Erythroblast (primary cell): ENCODE measurements at regions not wholly inside any gene's neighbourhood (a gene's known extent, or its start where the extent isn't known, plus 50 kb on each side); places are given as distances from the start of the nearest gene placed in this dataset.
"Not testable (repeated sequence)": the region's sequence is repeated elsewhere in the genome, so short reads cannot be mapped to it uniquely, and the experiment has no call there.

Experiments
- DNase-seq, 2 experiments: peaks; one replicate each; lab custom pipeline; 2025; lab: John Stamatoyannopoulos, UW
- GATA1 ChIP-seq: IDR thresholded peaks from 2 replicates; pipeline ENCODE4 v1.6.1; 2011; ENCODE audit warnings: low read depth, mild to moderate bottlenecking, control low read depth, low read length, moderate library complexity
- POLR2A ChIP-seq: IDR thresholded peaks from 2 replicates; pipeline ENCODE4 v1.6.1; 2011; ENCODE audit warnings: mild to moderate bottlenecking, low read length

DNA sequence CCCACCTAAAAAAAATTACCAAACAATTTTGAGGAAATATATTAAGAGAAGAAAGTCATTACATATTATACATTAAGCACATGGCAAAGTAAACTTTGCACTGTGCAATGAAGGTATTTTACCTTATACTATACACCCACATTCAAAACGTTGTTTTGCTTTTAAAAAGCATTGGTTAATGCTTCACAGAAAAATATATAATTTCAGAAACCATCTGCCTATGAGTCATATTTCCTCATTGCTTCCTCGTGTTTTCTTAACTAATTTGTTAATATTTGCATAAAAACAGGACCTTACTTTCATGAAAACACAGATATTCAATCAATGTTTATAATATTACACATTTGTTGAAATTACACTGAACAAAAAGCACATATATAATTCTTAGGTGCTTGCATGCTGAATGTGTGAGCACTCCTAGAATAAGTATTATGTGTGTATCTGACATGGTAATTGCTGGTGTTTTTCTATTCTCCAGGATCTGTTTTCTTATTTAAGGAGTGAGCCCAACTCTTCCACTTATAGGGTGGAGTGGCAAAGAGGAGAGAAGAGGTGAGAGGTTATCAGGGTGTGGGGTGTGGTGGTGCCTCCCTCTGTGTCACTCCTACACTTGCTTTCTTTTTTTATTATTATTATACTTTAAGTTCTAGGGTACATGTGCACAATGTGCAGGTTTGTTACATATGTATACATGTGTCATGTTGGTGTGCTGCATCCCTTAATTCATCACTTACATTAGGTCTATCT is 95.1 kb upstream of the IQCM start:
- no peak for DNase-seq

DNA sequence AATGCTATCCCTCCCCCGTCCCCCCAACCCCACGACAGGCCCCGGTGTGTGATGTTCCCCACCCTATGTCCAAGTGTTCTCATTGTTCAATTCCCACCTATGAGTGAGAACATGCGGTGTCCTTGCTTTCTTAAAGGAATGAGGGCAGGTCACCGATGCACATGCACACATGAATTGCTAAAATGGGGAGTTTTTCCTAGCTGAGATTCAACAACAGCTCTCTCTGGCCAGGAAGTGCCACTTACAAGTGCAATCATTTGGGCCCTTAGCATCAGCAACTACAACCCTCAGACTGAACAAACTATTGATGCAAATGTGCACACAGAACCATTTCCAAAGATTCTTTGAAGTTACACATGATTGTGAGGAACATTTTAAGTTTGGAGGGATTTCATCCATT is 95.7 kb upstream of the IQCM start:
- DNase-seq: no peak
- TF ChIP-seq GATA1 (no peak), POLR2A (no peak)

More for the DNA sequence above, 95.1 kb upstream of the IQCM start:
- TF ChIP-seq GATA1: no peak
- no peak for TF ChIP-seq POLR2A

DNA sequence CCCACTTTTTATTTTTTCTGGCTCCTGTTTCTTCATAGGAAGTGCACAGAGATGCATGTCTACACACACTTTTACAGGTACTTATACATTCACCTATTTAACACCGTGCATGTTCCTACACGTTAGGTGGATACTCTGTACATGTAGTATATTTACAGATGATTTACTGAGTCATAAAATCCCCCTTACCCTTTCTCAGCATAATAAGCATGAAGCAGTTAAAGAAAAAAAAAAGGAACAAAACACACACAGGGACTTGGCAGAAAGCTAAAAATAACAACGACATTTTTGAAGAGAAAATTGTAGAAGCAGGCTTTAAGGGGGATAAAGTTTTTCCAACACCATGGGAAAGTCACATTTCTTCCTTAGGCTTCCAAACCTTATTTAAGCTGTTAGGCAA is 96.4 kb upstream of the IQCM start:
- DNase-seq: no peak
- TF ChIP-seq GATA1: no peak
- no peak for TF ChIP-seq POLR2A

DNA sequence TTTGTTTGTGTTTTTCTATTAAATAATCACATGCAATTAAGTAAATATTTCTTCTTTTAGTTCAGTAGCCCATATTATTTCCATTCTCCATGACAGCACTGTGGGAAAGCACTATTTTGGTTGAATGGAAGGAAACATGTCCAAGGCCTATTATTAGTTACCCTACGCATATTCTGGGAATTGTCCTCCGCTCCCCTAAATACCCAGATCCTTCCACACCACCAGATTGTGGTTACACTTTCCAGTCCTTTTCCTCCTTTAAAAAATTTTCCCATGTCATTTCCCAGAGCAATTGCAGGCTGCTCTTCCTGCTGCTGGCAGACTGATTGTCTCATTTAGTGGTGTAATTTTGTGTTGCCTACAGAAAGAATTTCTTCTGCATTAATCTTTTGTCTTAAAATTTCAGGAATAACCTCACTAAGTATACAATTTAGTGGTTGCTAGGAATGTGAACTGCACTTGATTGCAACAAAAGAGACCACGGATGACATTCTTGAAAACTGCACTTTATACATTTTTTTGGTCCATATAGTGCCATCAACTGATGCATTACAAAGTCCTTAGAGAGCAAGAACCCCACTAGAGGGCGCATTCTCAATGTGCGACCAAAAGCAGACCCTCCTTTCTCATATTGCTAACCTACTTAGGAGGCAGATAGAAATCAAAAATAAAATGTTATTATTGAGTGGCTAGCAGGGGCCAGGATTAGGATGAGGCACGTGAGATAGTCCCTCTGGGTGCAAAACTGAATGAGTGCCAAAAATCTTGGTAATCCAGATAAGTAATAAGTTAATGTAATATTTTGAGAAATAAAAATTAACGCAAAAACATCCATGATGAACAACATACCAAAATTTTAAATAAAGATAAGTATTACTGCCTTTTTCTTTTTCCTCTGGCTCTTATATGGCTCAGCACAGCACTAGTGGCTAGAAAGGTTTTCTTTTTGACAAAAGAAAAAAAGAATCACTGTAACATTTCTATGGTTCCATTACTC is 98.8 kb upstream of the IQCM start:
- peak; percentile 35 to 57 for DNase-seq
- TF ChIP-seq GATA1 (no peak), POLR2A (no peak)

DNA sequence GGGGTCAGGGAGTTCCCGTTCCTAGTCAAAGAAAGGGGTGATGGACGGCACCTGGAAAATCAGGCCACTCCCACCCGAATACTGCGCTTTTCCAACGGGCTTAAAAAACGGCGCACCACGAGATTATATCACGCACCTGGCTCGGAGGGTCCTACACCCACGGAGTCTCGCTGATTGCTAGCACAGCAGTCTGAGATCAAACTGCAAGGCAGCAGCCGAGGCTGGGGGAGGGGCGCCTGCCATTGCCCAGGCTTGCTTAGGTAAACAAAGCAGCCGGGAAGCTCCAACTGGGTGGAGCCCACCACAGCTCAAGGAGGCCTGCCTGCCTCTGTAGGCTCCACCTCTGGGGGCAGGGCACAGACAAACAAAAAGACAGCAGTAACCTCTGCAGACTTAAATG is 100.1 kb upstream of the IQCM start:
- not testable (repeated sequence) for DNase-seq

DNA sequence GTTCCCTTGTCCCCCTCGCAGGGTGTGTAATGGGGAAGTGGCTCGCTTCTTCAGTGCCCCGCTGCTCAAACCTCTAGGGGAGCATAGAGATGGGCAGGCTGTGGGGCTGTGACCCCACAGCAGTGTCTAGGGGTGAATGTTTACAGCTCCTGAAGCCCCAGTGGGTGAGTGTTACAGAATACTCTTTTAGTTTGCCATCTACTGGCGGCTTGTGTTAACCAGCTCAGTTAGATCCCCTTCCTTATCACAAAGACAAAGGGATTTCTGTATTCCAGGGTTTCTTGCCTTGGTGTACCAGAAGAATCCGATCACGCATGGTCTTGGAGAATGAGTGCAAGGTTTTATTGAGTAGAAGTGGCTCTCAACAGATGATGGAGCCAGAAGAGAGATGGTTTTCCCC is 108.1 kb upstream of the IQCM start:
- no peak for TF ChIP-seq POLR2A
- no peak for TF ChIP-seq GATA1

DNA sequence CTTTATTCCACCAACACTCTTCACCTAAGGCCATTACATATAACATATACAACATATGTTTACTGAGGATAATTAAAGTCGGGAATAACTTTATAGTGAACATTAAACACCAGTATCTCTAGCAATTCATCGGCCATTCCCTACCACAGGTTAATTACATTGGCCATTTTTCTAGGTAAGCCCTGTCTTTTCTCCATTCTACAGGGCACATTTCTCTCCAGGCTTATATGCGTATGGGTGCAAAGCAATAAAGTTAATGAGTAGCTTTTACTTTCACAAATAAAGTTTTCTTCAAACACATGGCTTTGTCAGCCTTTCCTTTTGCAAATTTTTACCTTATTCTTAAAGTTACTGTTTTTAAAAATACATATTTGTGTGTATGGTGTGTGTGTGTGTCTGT is 111.9 kb upstream of the IQCM start:
- DNase-seq: no peak
- TF ChIP-seq GATA1 (no peak), POLR2A (no peak)

More for the DNA sequence above, 108.1 kb upstream of the IQCM start:
- no peak for DNase-seq

DNA sequence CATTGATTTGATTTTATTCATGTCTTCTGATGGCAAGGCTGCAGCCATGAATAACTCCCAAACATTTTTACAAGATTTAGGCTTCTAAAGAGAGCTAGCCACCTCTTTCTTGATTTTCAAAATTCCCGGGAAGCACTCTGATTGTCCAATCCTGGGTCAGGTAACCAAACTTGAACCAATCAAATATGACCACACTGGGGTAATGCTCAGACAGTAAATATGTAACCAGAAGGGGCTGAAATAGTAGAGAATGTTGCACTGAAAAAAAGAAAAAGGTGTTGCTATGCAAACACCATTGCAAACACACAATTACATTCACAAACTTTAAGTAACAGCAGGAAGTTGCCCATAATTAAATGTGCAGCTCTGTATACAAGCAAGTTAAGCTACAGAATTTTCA is 112.9 kb upstream of the IQCM start:
- TF ChIP-seq POLR2A (no peak), GATA1 (no peak)
- DNase-seq: no peak

DNA sequence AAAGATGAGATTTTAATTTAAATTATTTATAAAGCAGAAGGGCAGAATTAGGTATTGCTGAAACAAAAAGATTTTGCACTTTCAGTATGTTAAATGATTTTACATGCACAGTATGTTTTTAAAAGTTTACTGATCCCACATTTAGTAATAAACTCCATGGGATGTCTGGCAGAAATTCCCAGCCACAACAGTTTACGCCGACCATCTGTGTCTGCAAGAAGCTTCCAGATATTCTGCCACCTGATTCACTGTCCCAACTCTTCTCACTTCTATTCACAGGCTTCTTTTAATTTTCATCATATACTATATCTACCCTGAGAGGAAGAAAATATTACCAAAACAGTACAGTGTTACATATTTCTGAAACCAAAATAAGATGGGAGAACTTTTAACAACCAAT is 115.8 kb upstream of the IQCM start:
- TF ChIP-seq POLR2A (no peak), GATA1 (no peak)

DNA sequence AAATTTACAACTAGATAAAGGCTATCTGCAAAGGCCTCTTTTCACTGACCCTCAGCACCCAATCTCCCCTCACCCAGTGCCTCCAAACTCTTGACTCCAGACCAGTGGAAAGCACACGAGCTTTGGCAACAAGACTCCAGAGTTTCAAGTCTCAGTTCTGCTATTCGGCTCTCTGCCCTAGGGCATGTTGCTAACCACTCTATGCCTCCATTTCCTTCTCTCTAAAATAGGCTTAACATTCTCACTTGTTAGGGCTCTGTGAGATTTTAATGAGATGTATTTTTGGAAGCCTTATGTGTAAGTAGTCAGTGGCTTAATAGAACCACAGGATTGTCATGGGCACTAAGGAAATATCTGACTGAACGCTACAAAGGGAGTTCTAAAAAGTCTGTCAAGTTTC is 116.5 kb upstream of the IQCM start:
- no peak for TF ChIP-seq POLR2A
- TF ChIP-seq GATA1: no peak
- DNase-seq: no peak

More for the DNA sequence above, 115.8 kb upstream of the IQCM start:
- no peak for DNase-seq

DNA sequence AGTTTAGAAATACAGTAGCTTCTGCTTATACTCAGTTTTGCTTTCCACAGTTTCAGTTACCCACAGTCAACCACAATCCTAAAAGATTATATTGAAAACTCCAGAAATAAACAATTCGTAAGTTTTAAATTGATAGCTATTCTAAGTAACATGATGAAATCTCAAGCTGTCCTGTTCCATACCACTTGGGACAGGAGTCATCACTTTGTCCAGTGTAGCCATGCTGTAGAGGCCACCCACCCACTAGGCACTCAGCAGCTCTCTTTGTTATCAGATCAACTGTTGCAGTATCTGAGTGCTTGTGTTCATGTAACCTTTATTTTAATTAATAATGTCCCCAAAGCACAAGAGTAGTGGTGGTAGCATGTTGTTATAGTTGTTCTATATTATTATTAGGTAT is 117.5 kb upstream of the IQCM start:
- TF ChIP-seq GATA1 (no peak), POLR2A (no peak)
- no peak for DNase-seq

DNA sequence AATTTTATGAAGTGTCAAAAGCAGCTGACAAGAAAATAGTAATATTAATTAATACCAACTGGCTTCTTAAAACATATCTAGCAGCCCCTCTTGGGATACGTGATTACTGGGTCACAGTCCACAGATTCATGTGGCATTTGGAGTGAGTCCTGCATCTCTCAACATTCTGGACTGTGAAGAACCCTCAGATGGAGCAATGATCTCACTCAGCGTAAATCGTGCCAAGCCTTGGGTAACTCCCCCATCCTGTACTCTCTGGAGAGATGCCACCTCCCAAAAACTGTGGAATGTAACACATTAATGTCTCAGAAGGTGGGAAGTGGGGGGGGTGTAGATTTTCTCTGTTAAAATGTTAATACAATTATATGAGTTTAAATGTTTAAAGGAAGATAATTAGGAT is 118.2 kb upstream of the IQCM start:
- DNase-seq: no peak
- TF ChIP-seq GATA1 (no peak), POLR2A (no peak)

DNA sequence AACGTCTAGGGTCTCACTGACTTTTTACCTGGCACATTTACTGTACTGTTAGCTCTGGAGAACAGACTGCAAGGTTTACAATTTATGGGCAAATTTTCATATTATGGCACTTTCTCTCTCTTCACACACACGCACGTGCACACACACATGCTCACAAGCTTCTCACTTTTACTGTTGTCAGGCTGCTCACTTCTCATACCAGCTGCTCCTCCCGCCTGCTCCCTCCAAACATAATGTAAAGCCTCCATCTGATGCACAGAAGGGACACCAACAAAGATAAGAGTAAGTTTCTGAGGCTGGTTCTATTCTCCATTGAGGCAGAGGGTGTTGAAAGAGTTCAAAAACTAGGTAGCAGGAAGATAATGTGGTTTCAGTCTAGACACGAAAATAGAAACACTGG is 128.9 kb upstream of the DCLK2 start:
- no peak for TF ChIP-seq POLR2A
- TF ChIP-seq GATA1: no peak
- no peak for DNase-seq
